Naive thymus-derived CD4-positive, alpha-beta T cell (primary cell): ENCODE measurements at regions not wholly inside any gene's neighbourhood (a gene's known extent, or its start where the extent isn't known, plus 50 kb on each side); places are given as distances from the start of the nearest gene placed in this dataset.

Experiments
- ATAC-seq: fragments of 150-1000 bp; cut with Tn5 transposase; 2 replicates; pipeline ENCODE4 v1.10.0; 2021; ENCODE audit warnings: mild to moderate bottlenecking, moderate library complexity
- CTCF ChIA-PET: fragments of 350-600 bp; sonication (Branson Sonifier 250); formaldehyde crosslinking; loops from one replicate; lab custom pipeline; 2021; ENCODE audit warnings: antibody characterized with exemption; lab: Charles Lee
- POLR2A ChIA-PET: fragments of 350-600 bp; sonication (Branson Sonifier 250); formaldehyde crosslinking; loops from one replicate; lab custom pipeline; 2021; ENCODE audit warnings: antibody characterized with exemption, inconsistent platforms; lab: Charles Lee
- DNase-seq, 9 donors: peaks; one replicate each; pipeline versions ENCODE4 v3.0.0 to v3.0.0-alpha.2; 2020 to 2022; ENCODE audit warnings: mixed read lengths in 1 of 9
- H3K27ac ChIP-seq: one replicate; pipeline ENCODE4 v1.7.0; 2013; ENCODE audit warnings: mild to moderate bottlenecking, low read depth, low read length, moderate library complexity
- H3K27me3 ChIP-seq, 2 donors: one replicate each; pipeline ENCODE4 v1.7.0; 2013; ENCODE audit warnings: low read length in 2 of 2, mild to moderate bottlenecking in 2 of 2, moderate library complexity in 2 of 2; ENCODE audit not compliant: control insufficient read depth in 2 of 2, insufficient read depth in 2 of 2
- H3K36me3 ChIP-seq, 3 experiments: 1 replicate in 2 of 3; 2 replicates in 1 of 3; pipeline ENCODE4 v1.7.0; 2013; ENCODE audit warnings: low read length in 3 of 3, mild to moderate bottlenecking in 3 of 3, moderate library complexity in 1 of 3; ENCODE audit not compliant: insufficient read depth in 3 of 3, control insufficient read depth in 2 of 3
- H3K4me1 ChIP-seq, 2 donors: one replicate each; pipeline ENCODE4 v1.7.0; 2013; ENCODE audit warnings: low read length in 2 of 2, mild to moderate bottlenecking in 2 of 2, moderate library complexity in 1 of 2; ENCODE audit not compliant: control insufficient read depth in 2 of 2, insufficient read depth in 2 of 2
- H3K4me3 ChIP-seq: 2 replicates; pipeline ENCODE4 v1.7.0; 2013; ENCODE audit warnings: mild to moderate bottlenecking, low read length
- H3K9me3 ChIP-seq, 3 experiments: 1 replicate in 2 of 3; 2 replicates in 1 of 3; pipeline ENCODE4 v1.7.0; 2013; ENCODE audit warnings: low read length in 3 of 3; ENCODE audit not compliant: control insufficient read depth in 2 of 3
- H3K27ac Mint-ChIP-seq, 9 donors: one replicate each; pipeline ENCODE4 v1.8.0; 2020 to 2022; ENCODE audit warnings: mixed read lengths in 9 of 9, mild to moderate bottlenecking in 8 of 9, moderate library complexity in 5 of 9, inconsistent platforms in 2 of 9
- H3K27me3 Mint-ChIP-seq, 5 donors: one replicate each; pipeline ENCODE4 v1.8.0; 2021 to 2022; ENCODE audit warnings: mixed read lengths in 5 of 5, mild to moderate bottlenecking in 1 of 5
- H3K36me3 Mint-ChIP-seq, 5 donors: one replicate each; pipeline ENCODE4 v1.8.0; 2020 to 2022; ENCODE audit warnings: mixed read lengths in 5 of 5, mild to moderate bottlenecking in 3 of 5, inconsistent platforms in 1 of 5
- H3K4me1 Mint-ChIP-seq, 7 donors: one replicate each; pipeline ENCODE4 v1.8.0; 2020 to 2022; ENCODE audit warnings: mixed read lengths in 7 of 7, mild to moderate bottlenecking in 3 of 7, inconsistent platforms in 1 of 7
- H3K4me3 Mint-ChIP-seq, 10 donors: one replicate each; pipeline ENCODE4 v1.8.0; 2020 to 2022; ENCODE audit warnings: mild to moderate bottlenecking in 10 of 10, mixed read lengths in 10 of 10, moderate library complexity in 6 of 10, inconsistent platforms in 2 of 10
- H3K9me3 Mint-ChIP-seq, 11 donors: one replicate each; pipeline ENCODE4 v1.8.0; 2020 to 2022; ENCODE audit warnings: mixed read lengths in 11 of 11, mild to moderate bottlenecking in 4 of 11, inconsistent platforms in 1 of 11, moderate library complexity in 1 of 11
- intact Hi-C, 2 donors: fragments of 100-400 bp; cut with micrococcal nuclease; formaldehyde crosslinking; loops; one replicate each; pipeline ENCODE4 v1.15.1; 2023

DNA sequence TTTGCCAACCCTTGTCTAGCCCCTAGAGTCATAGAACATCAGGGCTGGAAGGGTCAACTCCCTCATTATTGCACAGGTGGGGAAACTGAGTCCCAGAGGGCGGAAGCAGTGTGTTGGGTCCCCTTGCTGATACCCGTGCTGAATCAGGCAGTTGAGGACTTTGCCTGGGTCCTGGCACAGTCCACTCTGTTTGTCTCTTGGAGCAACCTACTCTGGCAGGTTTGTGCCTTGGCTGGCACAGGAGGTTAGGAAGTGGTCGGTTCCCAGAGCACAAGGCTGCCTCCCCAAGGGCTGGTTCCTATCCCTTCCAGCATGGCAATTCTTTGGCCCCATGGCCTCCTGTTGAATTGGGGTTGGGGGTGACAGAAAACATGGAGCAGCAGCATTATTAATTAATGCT is 94.5 kb upstream of the SHB start:
- no peaks in the 10 kb centered on the region for H3K27me3 ChIP-seq
- Mint-ChIP-seq H3K36me3 (no peaks in the 10 kb centered on the region), H3K4me3 (no peak overlapping the region), H3K27ac (peak overlapping the region in 1 of 9 donors; percentile 55), H3K27me3 (peaks cover 0 to 13% (median 0%) of the 10 kb centered on the region in 5 donors), H3K9me3 (no peaks in the 10 kb centered on the region), H3K4me1 (peaks cover 0 to 10% (median 4%) of the 10 kb centered on the region in 7 donors)
- intact Hi-C loops, result no loop called here
- no peak for DNase-seq
- ChIA-PET POLR2A (no interaction called here), CTCF (interaction anchor here (0.6 kb wide), 1 partner anchor 295 kb away, joined by 3 read pairs; no protein-coding TSS in a partner anchor)
- H3K4me1 ChIP-seq, result no peaks in the 10 kb centered on the region
- H3K27ac ChIP-seq, result no peak overlapping the region
- H3K9me3 ChIP-seq, result no peaks in the 10 kb centered on the region
- ATAC-seq, result no peak
- H3K36me3 ChIP-seq, result no peaks in the 10 kb centered on the region
- no peak overlapping the region for H3K4me3 ChIP-seq

DNA sequence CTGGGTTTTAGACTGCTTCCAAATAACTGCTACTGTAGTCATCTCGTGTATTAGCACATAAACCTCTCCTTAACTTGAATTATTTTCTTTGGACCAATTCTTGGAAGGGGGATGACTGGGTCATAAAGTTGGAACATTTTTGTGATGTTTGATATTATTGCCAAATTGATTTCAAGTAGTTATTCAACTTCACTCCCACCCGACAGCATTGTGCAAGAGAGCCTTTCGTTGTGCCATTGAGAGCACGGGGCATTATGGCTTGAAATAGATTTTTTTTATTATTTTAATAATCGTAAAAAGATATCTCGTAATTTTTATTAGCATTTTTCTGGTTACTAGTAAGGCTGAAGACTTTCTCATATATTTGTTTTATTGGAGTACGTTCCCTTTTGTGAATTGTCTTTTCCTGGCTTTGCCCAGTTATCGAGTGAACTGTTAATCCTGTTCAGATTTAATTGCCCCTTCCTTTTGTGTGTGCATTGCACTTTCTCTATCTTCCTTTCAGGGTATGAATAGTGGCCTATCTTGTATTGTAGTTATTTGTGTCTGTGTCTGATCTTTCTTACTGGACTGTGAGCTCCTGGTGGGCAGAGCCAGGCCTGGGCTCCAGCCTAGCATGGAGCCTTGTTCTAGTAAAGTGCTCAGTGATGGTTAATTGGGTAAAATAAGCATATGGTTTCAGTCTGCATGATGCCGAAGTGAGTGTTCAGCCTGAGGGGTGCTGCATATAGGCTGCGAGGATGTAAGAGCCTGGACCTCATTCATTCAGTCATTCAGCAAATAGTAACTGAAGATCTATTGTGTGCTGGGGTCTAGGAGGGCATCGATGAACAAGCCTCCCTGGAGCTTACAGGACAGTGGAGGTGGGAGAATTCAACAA is 93.5 kb upstream of the SHB start:
- ChIA-PET POLR2A (no interaction called here), CTCF (no interaction called here)
- Histone ChIP-seq H3K4me3 (no peak overlapping the region), H3K27ac (no peak overlapping the region), H3K27me3 (no peaks in the 10 kb centered on the region), H3K36me3 (no peaks in the 10 kb centered on the region), H3K4me1 (no peaks in the 10 kb centered on the region), H3K9me3 (no peaks in the 10 kb centered on the region)
- Mint-ChIP-seq H3K4me3 (no peak overlapping the region), H3K36me3 (no peaks in the 10 kb centered on the region), H3K4me1 (peaks cover 0 to 10% (median 4%) of the 10 kb centered on the region in 7 donors), H3K27me3 (peaks cover 0 to 10% (median 0%) of the 10 kb centered on the region in 5 donors), H3K27ac (no peak overlapping the region), H3K9me3 (no peaks in the 10 kb centered on the region)
- intact Hi-C loops, result no loop called here
- DNase-seq, result no peak
- ATAC-seq, result no peak

GRCh38 chr9:38160613-38161215 is 91.7 kb upstream of the SHB start:
- H3K27ac ChIP-seq, result no peak overlapping the region
- peak overlapping the region in 1 of 9 donors; percentile 63 for H3K27ac Mint-ChIP-seq
- no peaks in the 10 kb centered on the region for H3K9me3 Mint-ChIP-seq
- H3K36me3 Mint-ChIP-seq, result no peaks in the 10 kb centered on the region
- no peak overlapping the region for H3K4me3 ChIP-seq
- intact Hi-C loops, result loop anchor here (1.0 kb wide), 1 partner anchor 247 kb away; no protein-coding TSS in a partner anchor
- POLR2A ChIA-PET, result no interaction called here
- H3K4me1 Mint-ChIP-seq, result peaks cover 0 to 10% (median 4%) of the 10 kb centered on the region in 7 donors
- H3K4me3 Mint-ChIP-seq, result no peak overlapping the region
- peaks cover 0 to 4% (median 0%) of the 10 kb centered on the region in 5 donors for H3K27me3 Mint-ChIP-seq
- H3K4me1 ChIP-seq, result no peaks in the 10 kb centered on the region
- ATAC-seq, result peak; percentile 54
- CTCF ChIA-PET, result interaction anchor here (0.6 to 1.2 kb wide), 4 partner anchors 12 to 195 kb away, joined by 3 to 5 read pairs (median 3); no protein-coding TSS in a partner anchor
- H3K9me3 ChIP-seq, result no peaks in the 10 kb centered on the region
- DNase-seq, result peak; percentile 12 to 65 (median 43)
- no peaks in the 10 kb centered on the region for H3K36me3 ChIP-seq
- H3K27me3 ChIP-seq, result no peaks in the 10 kb centered on the region

DNA sequence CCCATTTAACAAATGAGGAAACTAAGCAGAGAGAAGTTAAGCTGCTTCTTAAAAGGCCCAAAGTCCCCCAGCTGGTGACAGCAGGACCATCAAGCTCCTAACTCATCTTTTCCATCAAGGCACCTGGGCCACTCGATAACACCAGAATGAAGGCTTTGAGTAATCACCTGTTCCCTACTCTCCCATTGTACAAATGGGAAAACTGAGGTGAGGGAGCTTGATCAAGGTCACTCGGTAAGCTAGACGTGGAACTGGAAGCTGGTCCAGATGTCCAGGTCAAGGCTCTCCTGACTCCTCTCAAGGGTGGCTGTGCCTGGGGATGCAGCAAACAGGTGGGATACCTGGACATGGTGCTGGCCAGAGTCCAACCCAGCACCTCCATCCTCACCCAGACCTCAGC is 90.6 kb upstream of the SHB start:
- CTCF ChIA-PET, result no interaction called here
- H3K27ac ChIP-seq, result no peak overlapping the region
- H3K36me3 Mint-ChIP-seq, result no peaks in the 10 kb centered on the region
- intact Hi-C loops, result no loop called here
- H3K27ac Mint-ChIP-seq, result no peak overlapping the region
- H3K4me3 Mint-ChIP-seq, result no peak overlapping the region
- peaks cover 0 to 1% (median 0%) of the 10 kb centered on the region in 5 donors for H3K27me3 Mint-ChIP-seq
- DNase-seq, result no peak
- H3K4me3 ChIP-seq, result no peak overlapping the region
- no peak for ATAC-seq
- H3K27me3 ChIP-seq, result no peaks in the 10 kb centered on the region
- peaks cover 0 to 6% (median 1%) of the 10 kb centered on the region in 7 donors for H3K4me1 Mint-ChIP-seq
- POLR2A ChIA-PET, result no interaction called here
- no peaks in the 10 kb centered on the region for H3K36me3 ChIP-seq
- H3K9me3 ChIP-seq, result no peaks in the 10 kb centered on the region
- H3K4me1 ChIP-seq, result no peaks in the 10 kb centered on the region
- no peaks in the 10 kb centered on the region for H3K9me3 Mint-ChIP-seq

DNA sequence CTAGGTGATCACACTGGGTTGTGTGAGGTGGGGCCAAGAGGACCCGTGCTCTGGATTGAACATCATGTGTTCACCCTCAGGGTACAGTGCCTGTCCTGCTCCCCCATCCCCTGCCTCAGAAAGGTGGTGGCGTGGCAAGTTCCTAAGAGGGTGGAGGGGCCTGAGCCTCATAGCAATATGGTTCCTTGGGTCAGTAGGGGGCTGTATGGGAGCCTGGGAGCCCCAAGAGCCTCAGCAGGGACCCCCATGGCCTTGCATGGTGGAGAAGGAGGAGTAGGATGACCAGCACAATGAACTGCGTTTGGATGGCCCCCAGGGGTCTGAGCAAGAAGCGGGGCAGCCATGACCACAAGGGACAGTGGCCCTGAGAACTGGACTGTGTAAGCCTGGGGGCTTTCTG is 89.6 kb upstream of the SHB start:
- no peak overlapping the region for H3K27ac ChIP-seq
- Mint-ChIP-seq H3K27me3 (peaks cover 0 to 4% (median 0%) of the 10 kb centered on the region in 5 donors), H3K9me3 (no peaks in the 10 kb centered on the region), H3K36me3 (no peaks in the 10 kb centered on the region), H3K4me3 (no peak overlapping the region), H3K4me1 (peaks cover 0 to 4% (median 0%) of the 10 kb centered on the region in 7 donors), H3K27ac (no peak overlapping the region)
- intact Hi-C loops, result no loop called here
- no peaks in the 10 kb centered on the region for H3K36me3 ChIP-seq
- H3K4me1 ChIP-seq, result no peaks in the 10 kb centered on the region
- ATAC-seq (no peak), DNase-seq (no peak)
- H3K9me3 ChIP-seq, result no peaks in the 10 kb centered on the region
- no peak overlapping the region for H3K4me3 ChIP-seq
- ChIA-PET CTCF (no interaction called here), POLR2A (no interaction called here)
- no peaks in the 10 kb centered on the region for H3K27me3 ChIP-seq

GRCh38 chr9:38157711-38158110 is 88.7 kb upstream of the SHB start:
- Mint-ChIP-seq H3K27me3 (peaks cover 0 to 4% (median 0%) of the 10 kb centered on the region in 5 donors), H3K4me3 (no peak overlapping the region), H3K9me3 (no peaks in the 10 kb centered on the region), H3K4me1 (peaks cover 0 to 4% (median 0%) of the 10 kb centered on the region in 7 donors), H3K27ac (peak overlapping the region in 1 of 9 donors; percentile 42), H3K36me3 (no peaks in the 10 kb centered on the region)
- intact Hi-C loops, result no loop called here
- Histone ChIP-seq H3K27ac (no peak overlapping the region), H3K9me3 (no peaks in the 10 kb centered on the region), H3K4me3 (no peak overlapping the region), H3K4me1 (no peaks in the 10 kb centered on the region), H3K36me3 (no peaks in the 10 kb centered on the region), H3K27me3 (no peaks in the 10 kb centered on the region)
- ChIA-PET POLR2A (no interaction called here), CTCF (no interaction called here)
- ATAC-seq (no peak), DNase-seq (no peak)
